ENCODE measurements at regions not wholly inside any gene's neighbourhood (a gene's known extent, or its start where the extent isn't known, plus 50 kb on each side); places are given as distances from the start of the nearest gene placed in this dataset.

GRCh38 chr3:18054625-18055024 lies 312.2 kb upstream of the TBC1D5 start:
- Histone ChIP-seq H3K27me3 (no peaks in the 10 kb centered on the region), H3K27ac (no peak overlapping the region), H3K4me3 (replicated peaks in 1 of 3) (no peak overlapping the region), H3K36me3 (no peaks in the 10 kb centered on the region), H3K4me1 (no peaks in the 10 kb centered on the region), H3K9me3 (no peaks in the 10 kb centered on the region)
- no peak for DNase-seq
- WGBS, 2 donors: 73 to 85% methylated on average over 1 of the region's 1 CpG
- intact Hi-C loops (cut with DNase I): no loop called here
- TF ChIP-seq, protein P1, sequence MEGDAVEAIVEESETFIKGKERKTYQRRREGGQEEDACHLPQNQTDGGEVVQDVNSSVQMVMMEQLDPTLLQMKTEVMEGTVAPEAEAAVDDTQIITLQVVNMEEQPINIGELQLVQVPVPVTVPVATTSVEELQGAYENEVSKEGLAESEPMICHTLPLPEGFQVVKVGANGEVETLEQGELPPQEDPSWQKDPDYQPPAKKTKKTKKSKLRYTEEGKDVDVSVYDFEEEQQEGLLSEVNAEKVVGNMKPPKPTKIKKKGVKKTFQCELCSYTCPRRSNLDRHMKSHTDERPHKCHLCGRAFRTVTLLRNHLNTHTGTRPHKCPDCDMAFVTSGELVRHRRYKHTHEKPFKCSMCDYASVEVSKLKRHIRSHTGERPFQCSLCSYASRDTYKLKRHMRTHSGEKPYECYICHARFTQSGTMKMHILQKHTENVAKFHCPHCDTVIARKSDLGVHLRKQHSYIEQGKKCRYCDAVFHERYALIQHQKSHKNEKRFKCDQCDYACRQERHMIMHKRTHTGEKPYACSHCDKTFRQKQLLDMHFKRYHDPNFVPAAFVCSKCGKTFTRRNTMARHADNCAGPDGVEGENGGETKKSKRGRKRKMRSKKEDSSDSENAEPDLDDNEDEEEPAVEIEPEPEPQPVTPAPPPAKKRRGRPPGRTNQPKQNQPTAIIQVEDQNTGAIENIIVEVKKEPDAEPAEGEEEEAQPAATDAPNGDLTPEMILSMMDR (IDR thresholded peaks at IDR 0.05): no peak
- TF ChIP-seq POLR2A (IDR thresholded peaks at IDR 0.05): no peak

GRCh38 chr3:18051306-18051705 lies 308.9 kb upstream of the TBC1D5 start:
- TF ChIP-seq, protein P1 (IDR thresholded peaks at IDR 0.05): no peak
- TF ChIP-seq POLR2A (IDR thresholded peaks at IDR 0.05): no peak
- H3K9me3 ChIP-seq: no peaks in the 10 kb centered on the region
- intact Hi-C loops (cut with DNase I): no loop called here
- no peak overlapping the region for H3K4me3 ChIP-seq (replicated peaks in 1 of 3)
- no peaks in the 10 kb centered on the region for H3K27me3 ChIP-seq
- H3K36me3 ChIP-seq: no peaks in the 10 kb centered on the region
- peaks cover 0 to 9% of the 10 kb centered on the region in 2 donors for H3K4me1 ChIP-seq
- H3K27ac ChIP-seq: no peak overlapping the region
- DNase-seq: no peak
- WGBS, 2 donors: 80 to 81% methylated on average over 3 of the region's 3 CpGs

DNA sequence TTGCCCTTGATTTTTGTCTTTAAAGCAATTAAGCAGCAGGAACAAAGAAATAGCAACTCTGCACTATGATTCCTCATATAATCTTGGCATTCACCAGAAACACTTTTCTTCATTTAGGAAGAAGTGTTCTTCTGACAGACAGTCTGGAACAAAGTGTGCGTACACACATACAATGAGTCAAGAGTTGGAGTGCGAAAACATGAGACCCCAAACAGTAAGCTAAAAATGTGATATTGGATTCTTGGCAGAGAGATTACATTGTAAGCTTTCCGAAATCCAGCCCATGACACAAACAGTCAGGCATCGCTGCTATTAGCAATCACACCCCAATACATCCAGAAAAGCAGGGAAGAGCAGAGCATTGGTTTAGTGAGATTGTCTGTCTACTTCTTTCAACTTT lies 306.7 kb upstream of the TBC1D5 start:
- Histone ChIP-seq H3K27ac (no peak overlapping the region), H3K4me3 (replicated peaks in 1 of 3) (no peak overlapping the region), H3K36me3 (no peaks in the 10 kb centered on the region), H3K27me3 (no peaks in the 10 kb centered on the region), H3K9me3 (no peaks in the 10 kb centered on the region), H3K4me1 (peaks cover 0 to 9% of the 10 kb centered on the region in 2 donors)
- WGBS, 2 donors: 40 to 63% methylated on average over 4 of the region's 4 CpGs
- intact Hi-C loops (cut with DNase I): no loop called here
- no peak for DNase-seq
- TF ChIP-seq POLR2A (IDR thresholded peaks at IDR 0.05): no peak
- TF ChIP-seq, protein P1 (IDR thresholded peaks at IDR 0.05): no peak

GRCh38 chr3:18047052-18047451 lies 304.6 kb upstream of the TBC1D5 start:
- WGBS, 2 donors: 89% methylated on average over 2 of the region's 2 CpGs

GRCh38 chr3:18046131-18046915 lies 303.9 kb upstream of the TBC1D5 start:
- TF ChIP-seq POLR2A (IDR thresholded peaks at IDR 0.05): no peak
- TF ChIP-seq, protein P1 (IDR thresholded peaks at IDR 0.05): no peak
- no peak overlapping the region for H3K4me3 ChIP-seq (replicated peaks in 1 of 3)
- WGBS, 2 donors: 88 to 94% methylated on average over 4 of the region's 4 CpGs
- no peak for DNase-seq
- no peaks in the 10 kb centered on the region for H3K9me3 ChIP-seq
- no peaks in the 10 kb centered on the region for H3K27me3 ChIP-seq
- H3K4me1 ChIP-seq: peaks cover 0 to 9% of the 10 kb centered on the region in 2 donors
- intact Hi-C loops (cut with DNase I): no loop called here
- H3K27ac ChIP-seq: no peak overlapping the region
- no peaks in the 10 kb centered on the region for H3K36me3 ChIP-seq

More at GRCh38 chr3:18047052-18047451, 304.6 kb upstream of the TBC1D5 start:
- Histone ChIP-seq H3K27me3 (no peaks in the 10 kb centered on the region), H3K4me3 (replicated peaks in 1 of 3) (no peak overlapping the region), H3K27ac (no peak overlapping the region), H3K36me3 (no peaks in the 10 kb centered on the region), H3K4me1 (peaks cover 0 to 9% of the 10 kb centered on the region in 2 donors), H3K9me3 (no peaks in the 10 kb centered on the region)
- intact Hi-C loops (cut with DNase I): no loop called here
- TF ChIP-seq POLR2A (IDR thresholded peaks at IDR 0.05): no peak
- TF ChIP-seq, protein P1 (IDR thresholded peaks at IDR 0.05): no peak
- DNase-seq: no peak
